Middle frontal gyrus (tissue), 1 donor: ENCODE measurements at regions not wholly inside any gene's neighbourhood (a gene's known extent, or its start where the extent isn't known, plus 50 kb on each side); places are given as distances from the start of the nearest gene placed in this dataset.
"Not testable (repeated sequence)": the region's sequence is repeated elsewhere in the genome, so short reads cannot be mapped to it uniquely, and the experiment has no call there.

Source experiments
- DNase-seq: peaks from one replicate; pipeline ENCODE4 v3.0.0-alpha.2; 2015; ENCODE audit warnings: low spot score; ENCODE audit errors: extremely low spot score

- no peak for DNase-seq
These were observed 327.8 kb upstream of the TBX18 start for GRCh38 chr6:85092226-85092625.

DNA sequence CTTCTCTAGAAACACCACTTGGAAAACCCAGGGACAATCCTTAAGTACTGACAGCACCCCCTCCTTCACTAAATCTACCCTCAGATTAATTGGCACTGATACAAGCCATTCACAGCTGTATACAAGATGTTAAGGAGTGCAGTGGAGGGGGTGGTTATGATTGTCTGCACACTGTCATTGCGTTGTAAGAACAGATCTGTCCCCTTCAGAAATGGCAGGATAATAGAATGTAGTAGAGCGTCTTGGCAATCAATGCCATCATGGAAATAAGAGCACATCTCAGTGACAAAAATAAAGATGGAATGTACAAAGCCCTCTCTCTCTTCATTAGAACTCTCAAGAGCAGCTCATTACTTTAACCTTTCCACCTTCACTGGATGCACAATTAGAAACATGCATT is 324.9 kb upstream of the TBX18 start:
- no peak for DNase-seq

- DNase-seq = no peak
These were observed 321.5 kb upstream of the TBX18 start for GRCh38 chr6:85085875-85086274.

DNA sequence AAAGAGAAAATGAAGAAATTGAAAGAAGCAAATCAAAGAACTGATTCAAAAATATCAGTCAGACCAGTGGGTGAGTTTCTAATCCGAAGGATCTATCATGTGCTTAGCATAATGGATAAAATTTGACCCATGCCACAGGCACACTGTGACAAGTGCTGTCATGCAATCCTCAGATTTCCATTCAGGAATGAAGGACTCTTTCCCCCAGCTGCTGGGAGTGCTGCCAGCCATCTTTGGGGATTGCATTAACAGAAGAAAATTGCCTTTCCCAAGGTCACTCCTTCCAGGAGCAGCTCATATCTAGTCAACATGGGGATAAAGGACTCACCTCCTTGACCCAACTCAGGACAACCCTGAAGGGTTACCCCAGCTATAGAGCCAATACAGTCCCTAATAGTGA is 316.7 kb upstream of the TBX18 start:
- no peak for DNase-seq

DNA sequence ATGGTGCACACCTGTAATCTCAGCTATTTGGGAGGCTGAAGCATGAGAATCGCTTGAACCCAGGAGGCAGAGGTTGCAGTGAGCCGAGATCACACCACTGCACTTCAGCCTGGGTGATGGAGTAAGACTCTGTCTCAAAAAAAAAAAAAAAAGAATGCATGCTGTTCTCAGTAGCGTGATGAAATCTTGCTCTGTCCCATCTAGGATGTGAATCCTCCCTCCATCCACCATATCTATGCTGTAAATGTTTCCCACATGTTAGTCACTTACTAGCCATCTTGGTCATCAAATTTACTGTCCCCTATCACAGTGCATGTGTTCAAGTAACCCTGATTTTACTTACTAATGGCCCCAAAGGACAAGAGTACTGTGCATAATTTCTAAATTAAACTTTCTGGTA is 315.4 kb upstream of the TBX18 start:
- DNase-seq = no peak

GRCh38 chr6:85078058-85078457 is 313.7 kb upstream of the TBX18 start:
- no peak for DNase-seq

- no peak for DNase-seq
These were observed 312.7 kb upstream of the TBX18 start for GRCh38 chr6:85077098-85077497.

DNA sequence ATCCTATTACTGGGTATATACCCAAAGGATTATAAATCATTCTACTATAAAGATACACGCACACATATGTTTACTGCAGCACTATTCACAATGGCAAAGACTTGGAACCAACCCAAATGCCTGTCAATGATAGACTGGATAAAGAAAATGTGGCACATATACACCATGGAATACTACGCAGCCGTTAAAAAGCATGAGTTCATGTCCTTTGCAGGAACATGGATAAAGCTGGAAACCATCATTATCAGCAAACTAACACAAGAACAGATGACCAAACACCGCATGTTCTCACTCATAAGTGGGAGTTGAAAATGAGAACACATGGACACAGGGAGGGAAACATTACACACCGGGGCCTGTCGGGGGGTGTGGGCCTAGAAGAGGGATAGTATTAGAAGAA is 307.4 kb upstream of the TBX18 start:
- DNase-seq = not testable (repeated sequence)

- no peak for DNase-seq
These were observed 305.2 kb upstream of the TBX18 start for GRCh38 chr6:85069577-85069976.

- DNase-seq = no peak
These were observed 303.8 kb upstream of the TBX18 start for GRCh38 chr6:85068221-85068620.

DNA sequence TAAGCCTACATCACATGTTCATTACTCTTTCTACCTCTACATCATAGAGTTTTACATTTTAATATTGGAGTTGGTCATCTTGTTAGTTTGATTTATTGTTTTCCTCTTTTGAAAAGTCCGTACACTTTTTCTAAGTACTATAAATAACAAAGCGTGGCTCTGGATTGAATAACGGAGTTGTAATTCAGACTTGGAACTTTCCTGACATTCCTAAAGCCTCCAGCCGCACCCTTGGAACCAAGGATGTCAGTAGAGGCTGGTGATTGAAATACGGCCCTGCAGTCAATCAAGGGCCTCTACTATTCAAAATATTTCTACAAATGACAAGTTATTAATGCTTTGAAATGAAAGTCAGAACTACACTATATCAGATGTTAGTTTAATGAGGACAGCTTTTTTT is 301.9 kb upstream of the TBX18 start:
- no peak for DNase-seq

DNA sequence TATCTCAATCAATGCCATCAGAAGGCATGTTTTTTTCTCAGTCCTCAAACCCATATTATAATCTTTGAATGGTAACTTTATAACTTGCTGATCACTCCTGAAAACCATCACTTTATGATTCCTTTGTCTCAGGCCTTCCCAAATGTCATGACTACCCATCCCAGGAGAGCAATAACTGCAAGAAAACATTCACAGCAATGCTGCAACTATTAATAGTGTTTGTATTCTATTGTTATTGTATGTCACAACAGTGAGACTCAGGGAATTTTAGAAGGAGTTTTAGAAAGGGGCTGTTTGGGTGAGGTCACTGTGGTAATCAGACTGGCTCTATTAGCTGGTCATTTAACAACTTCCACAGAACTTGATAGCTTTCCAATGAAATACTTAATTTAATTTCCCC is 301.4 kb upstream of the TBX18 start:
- no peak for DNase-seq

- DNase-seq = no peak
These were observed 299.2 kb upstream of the TBX18 start for GRCh38 chr6:85063611-85064010.

DNA sequence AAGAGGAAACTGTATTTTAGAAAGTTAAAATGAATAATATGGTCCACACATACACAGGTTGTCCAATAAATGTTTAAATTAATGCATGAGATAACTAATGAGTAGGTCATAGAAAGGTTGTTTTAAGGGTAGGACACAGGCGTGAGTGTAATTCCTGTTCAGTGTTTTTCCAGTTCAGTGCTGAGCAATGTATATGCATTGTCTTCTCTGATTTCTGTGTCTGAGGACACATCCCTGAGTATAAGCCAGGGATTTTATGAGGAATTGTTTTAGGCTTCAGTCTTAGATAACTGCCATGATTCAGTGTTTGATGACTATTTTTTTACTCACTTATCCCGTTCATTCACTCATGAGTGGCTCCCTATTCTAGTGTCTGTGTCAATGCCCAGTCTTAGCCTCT is 298.5 kb upstream of the TBX18 start:
- DNase-seq = no peak

DNA sequence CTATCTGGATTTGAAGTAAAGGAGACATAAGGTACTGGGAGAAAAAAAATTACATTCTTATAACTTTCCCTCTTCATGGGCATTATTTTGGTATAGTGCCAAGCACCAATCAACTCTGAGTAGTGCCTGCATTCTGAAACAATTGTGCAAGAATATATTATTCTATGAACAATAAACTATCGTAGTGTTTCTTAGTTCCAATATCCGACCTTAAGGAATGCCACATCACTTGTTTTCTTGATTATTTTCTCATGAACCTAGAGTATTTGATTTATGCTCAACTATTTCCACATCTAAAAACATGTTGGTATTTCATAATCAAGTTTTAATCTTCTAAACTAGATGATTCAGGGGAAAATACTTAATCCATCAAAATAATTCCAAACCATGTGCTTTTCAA is 294.4 kb upstream of the TBX18 start:
- DNase-seq = no peak

GRCh38 chr6:85050149-85050548 is 285.8 kb upstream of the TBX18 start:
- DNase-seq = no peak

- no peak for DNase-seq
These were observed 284.9 kb upstream of the TBX18 start for GRCh38 chr6:85049282-85049681.

DNA sequence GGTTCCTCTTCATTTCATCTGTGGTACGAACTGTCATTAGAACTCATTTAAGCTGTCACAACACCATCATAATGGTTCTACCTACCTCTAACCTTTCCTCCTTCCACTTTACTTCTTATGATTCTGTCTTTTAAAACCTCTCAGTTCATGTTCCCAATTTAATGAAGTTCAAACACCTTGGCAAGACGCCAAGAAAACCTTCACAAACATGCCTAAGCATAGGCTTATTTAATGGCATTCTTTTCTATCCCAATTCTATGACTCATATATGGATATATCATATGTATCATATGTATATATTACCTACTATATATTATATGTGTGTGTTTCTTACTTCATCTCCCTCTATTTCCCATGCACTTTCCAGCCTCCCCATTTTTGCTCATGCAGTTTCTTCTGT is 283.4 kb upstream of the TBX18 start:
- DNase-seq = no peak

GRCh38 chr6:85045767-85046166 is 281.4 kb upstream of the TBX18 start:
- not testable (repeated sequence) for DNase-seq

DNA sequence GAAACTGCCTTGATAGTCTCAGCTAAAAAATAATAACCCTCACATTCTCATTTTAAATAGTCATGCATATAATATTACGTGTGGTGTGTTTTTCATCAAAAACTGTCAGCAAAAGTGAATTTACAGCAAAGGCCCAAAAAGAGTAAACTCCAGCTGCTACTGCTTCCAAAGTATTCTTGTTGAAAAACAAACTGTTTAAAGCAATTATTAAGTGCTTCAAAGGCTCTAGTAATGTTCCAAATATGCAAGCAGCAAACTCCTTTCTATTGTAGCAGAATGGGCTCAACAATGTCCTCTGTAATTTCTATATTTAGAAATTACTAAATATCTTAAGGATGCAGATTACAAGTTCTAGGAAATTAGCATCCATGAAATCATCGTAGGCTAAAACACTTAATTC is 280.0 kb upstream of the TBX18 start:
- no peak for DNase-seq

DNA sequence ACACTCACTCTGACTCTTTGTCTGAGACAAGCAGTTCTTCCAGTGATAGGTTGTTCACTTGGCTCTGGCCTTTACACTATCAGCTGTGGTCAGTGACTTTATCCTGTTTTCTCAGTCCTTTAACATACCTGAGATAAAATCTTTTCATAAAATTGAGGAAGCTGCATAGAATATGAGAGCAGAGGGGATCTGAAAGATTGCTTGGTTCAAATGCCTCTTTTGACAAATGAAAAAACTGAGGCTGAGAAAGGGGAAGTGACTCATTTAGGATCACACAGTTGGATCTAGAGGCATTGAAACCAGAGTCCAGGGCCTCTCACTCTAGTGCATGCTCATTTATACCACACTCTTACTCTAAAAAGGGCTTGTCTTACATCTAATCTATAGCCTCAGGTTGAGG is 277.0 kb upstream of the TBX18 start:
- no peak for DNase-seq

- no peak for DNase-seq
These were observed 272.8 kb upstream of the TBX18 start for GRCh38 chr6:85037221-85037620.

GRCh38 chr6:85035766-85036165 is 271.4 kb upstream of the TBX18 start:
- no peak for DNase-seq

DNA sequence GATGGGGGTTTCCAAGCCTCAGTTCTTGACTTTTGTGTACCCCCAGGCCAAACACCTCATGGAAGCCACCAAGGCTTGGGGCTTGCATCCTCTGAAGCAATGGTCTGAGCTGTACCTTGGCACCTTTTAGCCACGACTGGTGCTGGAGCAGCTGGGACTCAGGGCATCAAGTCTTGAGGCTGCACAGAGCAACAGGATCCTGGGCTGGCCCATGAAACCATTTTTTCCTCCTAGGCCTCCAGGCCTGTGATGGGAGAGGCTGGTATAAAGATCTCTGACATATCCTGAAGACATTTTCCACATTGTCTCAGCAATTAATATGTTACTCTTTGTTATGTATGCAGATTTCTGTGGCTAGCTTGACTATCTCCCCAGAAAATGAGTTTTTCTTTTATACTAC is 269.1 kb upstream of the TBX18 start:
- DNase-seq = no peak

DNA sequence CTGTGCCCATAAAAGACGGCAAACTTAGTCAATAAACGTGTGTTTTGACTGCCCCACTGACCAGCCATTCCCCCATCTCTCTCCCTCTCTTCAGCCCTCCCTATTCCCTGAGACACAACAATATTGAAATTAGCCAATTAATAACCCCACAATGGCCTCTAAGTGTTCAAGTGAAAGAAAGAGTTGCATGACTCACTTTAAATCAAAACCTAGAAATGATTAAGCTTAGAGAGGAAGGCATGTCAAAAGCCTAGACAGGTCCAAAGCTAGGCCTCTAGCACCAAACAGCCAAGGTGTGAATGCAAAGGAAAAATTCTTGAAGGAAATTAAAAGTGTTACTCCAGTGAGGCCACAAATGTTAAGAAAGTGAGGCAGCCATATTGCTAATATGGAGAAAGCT is 261.6 kb upstream of the TBX18 start:
- no peak for DNase-seq
